Right kidney (tissue), 1 donor: ENCODE measurements at regions not wholly inside any gene's neighbourhood (a gene's known extent, or its start where the extent isn't known, plus 50 kb on each side); places are given as distances from the start of the nearest gene placed in this dataset.
A peak's percentile ranks its signal among the peaks of the same experiment; 100 is the strongest.

Experiments
- DNase-seq: peaks from one replicate; pipeline ENCODE4 v3.0.0-alpha.2; 2016

DNA sequence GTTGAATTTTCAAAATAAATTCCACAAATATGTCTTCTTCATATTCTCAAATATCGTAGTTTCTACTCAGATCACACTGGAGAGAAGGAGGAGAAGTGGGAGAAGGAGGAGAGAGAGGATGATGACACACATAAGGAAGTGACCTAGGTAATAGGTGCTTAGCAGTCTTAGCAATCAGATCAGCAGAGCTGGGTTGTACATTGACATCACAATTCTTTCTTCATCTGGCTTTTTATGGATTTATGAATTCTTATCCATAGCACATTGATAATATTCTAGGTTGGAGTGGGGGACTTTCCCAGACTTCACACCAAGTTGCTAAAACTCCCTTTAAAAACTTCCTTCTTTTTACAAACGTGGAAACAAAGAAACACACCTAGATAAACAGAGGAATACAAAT lies 86.9 kb downstream of the FGF9 start:
- no peak for DNase-seq

GRCh38 chr13:21758441-21758840 lies 87.6 kb downstream of the FGF9 start:
- DNase-seq: no peak

DNA sequence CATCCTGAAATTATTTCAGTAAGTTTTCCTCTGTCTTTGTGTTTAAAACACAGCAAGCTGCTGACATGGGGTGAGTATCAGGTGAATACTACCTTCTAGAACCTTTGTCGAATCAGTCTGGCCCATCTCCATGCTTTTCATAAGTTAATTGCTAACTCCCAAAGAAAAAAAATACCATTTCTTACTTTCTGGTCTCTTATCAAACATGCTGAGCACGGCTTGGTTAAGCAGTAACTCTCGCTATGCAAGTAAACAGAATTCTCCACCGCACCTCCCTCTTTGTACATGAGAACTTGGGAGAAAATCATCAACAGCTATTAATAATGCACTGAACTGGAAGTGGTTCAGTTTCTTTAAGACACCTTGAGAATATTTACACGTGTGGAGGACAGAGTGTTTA lies 88.6 kb downstream of the FGF9 start:
- peak; percentile 29 for DNase-seq

- peak; percentile 30 for DNase-seq
These were observed 89.0 kb downstream of the FGF9 start for GRCh38 chr13:21759911-21760310.

- no peak for DNase-seq
These were observed 90.9 kb downstream of the FGF9 start for GRCh38 chr13:21761770-21762169.

DNA sequence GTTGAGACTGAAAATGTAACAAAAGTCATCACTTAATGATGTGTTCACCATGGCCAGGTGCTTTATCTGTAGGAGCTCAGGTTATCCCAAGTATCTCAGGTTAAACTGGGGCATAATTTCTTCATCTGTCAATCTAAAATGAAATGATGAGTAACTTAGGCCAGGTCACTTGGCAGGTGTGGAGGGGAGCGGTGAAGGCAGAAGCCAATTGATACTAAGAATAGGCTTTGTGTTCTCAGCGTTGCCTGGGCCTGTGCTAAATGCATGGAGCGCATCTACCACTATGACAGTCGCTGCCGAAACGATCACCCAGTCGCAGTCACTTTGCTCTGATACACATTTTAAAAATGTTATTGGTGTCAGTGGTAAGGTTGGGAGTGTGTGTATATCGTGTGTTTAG lies 91.6 kb downstream of the FGF9 start:
- no peak for DNase-seq

- no peak for DNase-seq
These were observed 96.2 kb downstream of the FGF9 start for GRCh38 chr13:21767032-21767431.

DNA sequence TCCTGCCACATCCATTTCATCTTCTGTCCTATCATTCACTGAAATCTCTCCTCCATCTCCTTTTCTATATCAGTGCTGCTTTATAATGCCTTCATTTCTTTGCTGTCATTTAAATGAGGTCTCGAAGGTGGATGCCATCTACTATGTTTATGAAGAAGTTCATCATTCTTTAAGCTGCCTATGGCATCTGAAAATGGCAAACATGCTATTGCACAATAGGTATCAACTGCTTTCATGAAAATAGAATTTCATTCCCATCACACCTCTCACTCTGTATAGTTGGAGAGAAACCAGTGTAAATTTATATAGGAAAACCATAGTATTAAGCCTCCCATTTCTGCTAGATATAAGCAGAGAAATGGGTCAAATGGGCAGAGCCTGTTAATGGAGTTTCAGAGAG lies 100.2 kb downstream of the FGF9 start:
- DNase-seq: no peak

GRCh38 chr13:21777166-21777565 lies 106.3 kb downstream of the FGF9 start:
- no peak for DNase-seq

DNA sequence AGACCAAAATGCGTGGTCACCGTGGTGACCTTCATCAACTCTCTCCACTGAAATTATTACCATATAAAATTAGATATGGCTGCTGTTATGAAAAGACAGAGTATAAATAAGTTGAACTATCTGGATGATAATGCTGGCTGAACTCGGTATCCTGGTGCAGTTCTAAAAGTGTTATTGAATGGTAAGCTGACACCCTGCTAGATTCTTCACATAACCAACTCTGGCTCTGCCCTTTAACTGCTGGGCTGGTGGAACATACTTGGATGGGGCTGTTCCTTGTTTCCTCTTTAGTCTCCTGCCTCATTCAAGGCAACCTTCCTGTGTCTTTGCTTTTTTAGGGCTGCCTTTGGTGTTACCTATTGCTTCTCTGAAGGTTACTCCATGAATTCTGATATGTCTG lies 106.9 kb downstream of the FGF9 start:
- no peak for DNase-seq

GRCh38 chr13:21782736-21783135 lies 111.9 kb downstream of the FGF9 start:
- DNase-seq: no peak

GRCh38 chr13:21785990-21786389 lies 115.1 kb downstream of the FGF9 start:
- no peak for DNase-seq

DNA sequence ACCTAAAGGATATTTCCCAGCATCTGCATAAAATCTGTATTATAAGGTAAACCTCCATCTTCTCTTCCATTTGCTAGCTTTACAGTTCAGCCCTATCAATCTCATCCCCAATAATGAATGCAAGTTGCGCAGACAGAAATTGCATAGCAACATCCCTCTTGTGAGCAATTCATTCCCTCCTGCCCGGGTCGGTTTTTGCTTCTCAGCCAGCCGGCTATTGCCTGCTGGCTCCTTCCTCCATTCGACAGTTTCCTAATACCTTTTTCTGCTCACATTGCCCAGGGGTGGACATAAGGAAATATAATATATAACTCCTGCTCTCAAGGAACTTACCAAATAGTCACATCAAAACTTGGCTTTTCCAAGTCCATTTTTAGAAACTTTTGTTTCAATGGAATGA lies 125.2 kb downstream of the FGF9 start:
- DNase-seq: no peak

DNA sequence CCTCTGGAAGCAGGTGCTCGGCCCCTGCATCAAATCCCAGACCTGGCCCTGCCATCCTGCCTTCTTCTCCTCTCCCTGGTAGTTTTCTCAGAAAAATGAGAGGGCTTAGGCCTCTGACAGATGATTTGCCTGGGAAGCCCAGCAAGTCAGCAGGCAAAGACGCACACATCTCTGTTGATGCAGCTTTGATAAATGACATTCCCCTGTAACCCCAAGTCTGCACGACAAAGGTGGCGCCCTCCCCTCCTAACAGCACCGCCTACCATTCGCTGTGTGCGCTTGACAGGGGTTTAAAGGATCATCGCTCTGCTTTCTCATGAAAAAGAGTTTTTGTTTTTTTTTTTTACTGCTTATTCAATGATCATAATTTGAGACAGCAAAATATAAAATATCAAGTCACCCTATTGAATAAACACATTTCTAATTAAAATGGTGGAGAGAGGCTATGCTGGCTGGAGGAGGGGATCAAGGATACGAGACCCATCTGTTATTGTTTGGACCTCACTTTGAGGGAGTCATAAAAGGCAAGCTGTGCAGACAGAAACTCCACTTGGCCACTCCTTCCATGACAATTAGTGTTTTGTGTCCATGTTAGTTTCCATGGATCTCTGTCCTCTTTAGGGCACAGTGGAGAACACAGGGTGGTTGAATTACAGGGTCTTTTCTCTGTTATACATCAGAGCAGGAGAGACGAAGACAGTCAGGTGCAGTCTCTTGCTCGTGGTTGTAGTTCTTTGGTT lies 126.1 kb downstream of the FGF9 start:
- no peak for DNase-seq

DNA sequence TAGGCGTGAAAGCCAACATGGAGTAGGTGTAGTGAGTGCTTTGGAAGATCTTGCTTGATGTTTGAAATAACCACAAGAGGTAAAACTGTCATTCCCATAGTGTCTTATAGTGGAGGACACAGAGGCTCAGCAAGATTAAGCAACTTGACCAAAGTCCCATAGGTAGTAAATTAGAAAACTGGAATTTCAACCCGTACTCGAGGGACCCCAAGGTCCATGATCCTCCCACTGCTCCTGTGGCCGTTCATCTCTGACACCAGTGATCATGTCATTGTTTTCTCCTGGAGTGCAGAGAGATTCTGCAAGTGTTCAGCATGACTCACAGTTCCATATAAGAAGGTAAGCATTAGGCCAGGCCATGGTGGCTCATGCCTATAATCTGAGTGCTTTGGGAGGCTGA lies 126.9 kb downstream of the FGF9 start:
- no peak for DNase-seq

GRCh38 chr13:21798181-21798580 lies 127.3 kb downstream of the FGF9 start:
- no peak for DNase-seq

DNA sequence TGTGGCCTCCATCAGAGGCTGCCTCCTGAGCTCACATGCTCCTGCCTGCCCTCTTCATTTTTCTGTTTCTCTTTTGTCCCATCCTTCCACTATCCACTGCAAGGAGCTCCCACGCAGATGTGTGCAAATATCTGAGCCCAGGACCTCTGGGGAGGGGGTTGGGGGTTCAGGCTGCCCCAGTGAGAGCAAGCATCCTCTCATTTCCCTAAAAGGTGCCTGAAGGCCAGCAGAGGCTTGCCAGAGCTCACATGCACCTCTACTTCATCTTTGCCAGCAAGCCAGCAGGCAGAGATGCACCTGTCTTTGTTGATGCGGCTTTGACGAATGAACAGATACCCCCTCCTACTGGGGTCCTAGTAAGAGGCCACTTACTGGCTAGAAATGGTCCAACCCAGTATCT lies 128.8 kb downstream of the FGF9 start:
- no peak for DNase-seq

GRCh38 chr13:21800837-21801616 lies 130.2 kb downstream of the FGF9 start:
- DNase-seq: no peak

DNA sequence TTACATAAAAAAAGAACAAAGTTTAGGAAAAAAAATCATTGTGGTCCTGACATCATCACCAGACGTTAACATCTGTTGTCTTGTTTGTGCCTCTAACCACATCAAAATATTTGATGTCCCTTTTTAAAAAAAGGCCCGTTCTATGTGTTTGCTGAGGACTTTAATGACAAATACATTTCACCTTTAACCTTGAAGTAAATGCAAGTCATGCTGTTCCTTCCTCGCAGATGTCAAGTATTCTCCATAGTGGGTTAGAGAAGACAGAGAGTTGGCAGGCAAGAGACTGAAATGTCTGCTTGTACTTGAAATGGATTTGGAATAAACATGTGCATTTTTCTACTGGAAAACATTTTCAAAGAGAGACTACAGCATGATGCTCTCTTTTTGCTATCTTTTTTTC lies 134.9 kb downstream of the FGF9 start:
- DNase-seq: no peak

- peak; percentile 19 for DNase-seq
These were observed 141.3 kb downstream of the FGF9 start for GRCh38 chr13:21812192-21812626.

DNA sequence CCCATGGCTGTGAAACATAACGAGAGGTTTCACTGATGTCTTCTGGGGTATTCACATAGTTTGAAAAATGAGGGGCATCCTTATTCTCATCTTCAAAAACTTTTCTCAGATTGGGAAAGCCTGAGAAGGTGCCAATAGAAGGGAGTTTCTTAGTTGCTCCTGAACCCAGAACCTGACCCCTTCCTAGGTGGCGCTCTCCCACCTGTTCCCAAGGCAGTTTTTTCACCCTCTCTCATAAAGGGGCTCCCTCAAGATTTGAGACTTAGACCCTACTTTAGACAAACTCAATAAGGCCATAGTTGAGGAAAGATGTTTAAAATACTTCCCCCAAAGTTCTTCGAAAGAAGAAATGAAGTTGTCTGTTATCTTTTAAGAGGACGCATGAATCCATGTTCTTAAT lies 142.2 kb downstream of the FGF9 start:
- no peak for DNase-seq

DNA sequence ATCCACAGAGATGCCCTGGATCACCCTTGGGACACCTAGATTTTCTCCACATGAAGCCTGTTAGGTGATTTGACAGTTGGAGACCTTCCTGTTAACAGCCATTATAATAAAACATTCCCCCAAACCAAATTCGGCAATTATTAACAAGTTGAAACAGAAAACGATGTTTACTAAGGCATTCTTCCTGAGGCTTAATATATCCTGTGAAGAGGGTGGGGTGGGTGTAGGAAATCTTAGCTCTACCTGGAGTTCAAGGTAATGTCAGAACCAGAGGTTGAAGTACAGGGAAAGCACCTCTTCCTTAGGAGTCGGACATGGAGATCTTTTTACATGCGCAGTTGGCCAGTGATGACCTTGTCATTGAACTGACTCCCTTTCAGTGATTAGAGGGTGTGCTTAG lies 143.0 kb downstream of the FGF9 start:
- DNase-seq: no peak

DNA sequence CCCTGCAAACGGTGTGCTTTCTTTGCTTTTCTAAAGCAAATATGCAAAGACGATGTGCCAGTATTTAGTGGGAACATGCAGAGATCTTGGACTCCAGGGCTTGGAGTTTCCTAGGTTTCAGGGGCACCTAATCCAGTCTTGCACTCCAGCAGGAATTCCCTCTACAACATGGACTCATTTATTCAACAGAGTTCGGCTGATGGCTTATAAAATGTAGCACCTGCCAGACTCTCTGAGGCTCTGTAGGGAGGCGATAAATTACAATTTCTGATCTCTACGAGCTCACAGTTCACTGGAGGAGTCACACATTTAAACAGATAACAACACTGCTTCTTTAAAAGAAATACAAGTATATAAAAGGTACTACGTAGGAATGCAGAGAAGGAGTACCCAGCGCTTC lies 143.7 kb downstream of the FGF9 start:
- DNase-seq: no peak

DNA sequence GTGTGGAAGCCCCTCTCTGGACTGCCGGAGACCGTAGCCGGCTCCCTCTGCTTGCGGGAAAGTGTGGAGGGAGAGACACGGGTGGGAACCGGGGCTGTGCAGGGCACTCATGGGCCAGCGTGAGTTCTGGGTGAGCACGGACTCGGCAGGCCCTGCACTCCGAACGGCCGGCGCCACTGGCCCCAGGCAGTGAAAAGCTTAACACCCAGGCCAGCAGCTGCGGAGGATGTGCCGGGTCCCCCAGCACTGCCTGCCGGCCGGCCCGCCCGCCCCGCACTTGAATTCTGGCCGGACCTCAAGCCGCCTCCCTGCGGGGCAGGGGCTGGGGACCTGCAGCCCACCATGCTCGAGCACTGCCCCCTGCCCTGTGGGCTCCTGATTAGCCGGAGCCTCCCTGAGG lies 147.0 kb downstream of the FGF9 start:
- no peak for DNase-seq
